Right atrium auricular region (tissue), 2 donors: ENCODE measurements at regions not wholly inside any gene's neighbourhood (a gene's known extent, or its start where the extent isn't known, plus 50 kb on each side); places are given as distances from the start of the nearest gene placed in this dataset.

Experiments
- DNase-seq: peaks from one replicate; pipeline ENCODE4 v3.0.0-alpha.2; 2019; ENCODE audit warnings: low spot score
- H3K27ac ChIP-seq, 2 donors: fragments of 200-600 bp; sonication (generic); 1 replicate in 1 of 2; 2 replicates in 1 of 2; pipeline ENCODE4 v1.5.1; 2016 to 2019
- H3K27me3 ChIP-seq, 2 donors: fragments of 200-600 bp; sonication (generic); one replicate each; pipeline versions ENCODE4 v1.5.1 to v1.6.0; 2017 to 2019
- H3K36me3 ChIP-seq: fragments of 200-600 bp; sonication (generic); one replicate; pipeline ENCODE4 v1.5.1; 2016
- H3K4me1 ChIP-seq, 2 donors: fragments of 200-600 bp; sonication (generic); one replicate each; pipeline versions ENCODE4 v1.5.1 to v1.6.0; 2017 to 2019
- H3K4me3 ChIP-seq, 2 donors: fragments of 200-600 bp; sonication (generic); 1 replicate in 1 of 2; 2 replicates in 1 of 2; pipeline ENCODE4 v1.5.1; 2017 to 2019; ENCODE audit warnings: mild to moderate bottlenecking in 1 of 2, moderate library complexity in 1 of 2
- H3K9me3 ChIP-seq, 2 donors: fragments of 200-600 bp; sonication (generic); one replicate each; pipeline ENCODE4 v1.5.1; 2019
- CTCF ChIP-seq, 2 donors: fragments of 200-600 bp; sonication (generic); IDR thresholded peaks; one replicate each; pipeline ENCODE4 v1.5.1; 2019; ENCODE audit warnings: antibody characterized with exemption in 2 of 2

DNA sequence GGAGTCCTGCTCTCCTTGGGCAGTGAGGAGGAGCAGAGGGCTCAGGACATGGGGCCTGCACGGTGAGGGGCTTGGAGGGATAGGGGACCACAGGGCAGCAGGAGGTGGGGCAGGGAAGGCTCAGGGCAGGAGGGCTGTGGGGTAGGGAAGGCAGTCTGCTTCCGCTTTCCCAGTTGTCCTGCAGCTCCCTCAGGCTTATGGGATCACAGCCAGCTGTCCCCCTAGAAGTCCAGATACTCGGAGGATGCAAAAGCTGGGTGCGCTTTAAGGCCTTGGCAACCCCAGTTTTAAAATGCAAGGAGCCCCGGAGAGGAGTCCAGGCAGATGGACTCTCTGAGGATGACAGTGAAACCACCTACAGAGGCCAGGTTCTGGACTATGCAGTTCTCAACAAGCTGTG, 299.1 kb upstream of the FOXF1 start:
- TF ChIP-seq CTCF (IDR thresholded peaks at IDR 0.05), result no peak
- no peaks in the 10 kb centered on the region for H3K36me3 ChIP-seq
- no peaks in the 10 kb centered on the region for H3K9me3 ChIP-seq
- no peak overlapping the region for H3K27ac ChIP-seq
- no peak overlapping the region for H3K4me3 ChIP-seq
- DNase-seq, result no peak
- H3K27me3 ChIP-seq, result no peaks in the 10 kb centered on the region
- no peaks in the 10 kb centered on the region for H3K4me1 ChIP-seq

- Histone ChIP-seq H3K4me1 (no peaks in the 10 kb centered on the region), H3K9me3 (no peaks in the 10 kb centered on the region), H3K27me3 (no peaks in the 10 kb centered on the region), H3K27ac (no peak overlapping the region), H3K4me3 (no peak overlapping the region), H3K36me3 (no peaks in the 10 kb centered on the region)
- DNase-seq, result no peak
- TF ChIP-seq CTCF (IDR thresholded peaks at IDR 0.05), result no peak
Observed at GRCh38 chr16:86211800-86212199, 298.5 kb upstream of the FOXF1 start.

DNA sequence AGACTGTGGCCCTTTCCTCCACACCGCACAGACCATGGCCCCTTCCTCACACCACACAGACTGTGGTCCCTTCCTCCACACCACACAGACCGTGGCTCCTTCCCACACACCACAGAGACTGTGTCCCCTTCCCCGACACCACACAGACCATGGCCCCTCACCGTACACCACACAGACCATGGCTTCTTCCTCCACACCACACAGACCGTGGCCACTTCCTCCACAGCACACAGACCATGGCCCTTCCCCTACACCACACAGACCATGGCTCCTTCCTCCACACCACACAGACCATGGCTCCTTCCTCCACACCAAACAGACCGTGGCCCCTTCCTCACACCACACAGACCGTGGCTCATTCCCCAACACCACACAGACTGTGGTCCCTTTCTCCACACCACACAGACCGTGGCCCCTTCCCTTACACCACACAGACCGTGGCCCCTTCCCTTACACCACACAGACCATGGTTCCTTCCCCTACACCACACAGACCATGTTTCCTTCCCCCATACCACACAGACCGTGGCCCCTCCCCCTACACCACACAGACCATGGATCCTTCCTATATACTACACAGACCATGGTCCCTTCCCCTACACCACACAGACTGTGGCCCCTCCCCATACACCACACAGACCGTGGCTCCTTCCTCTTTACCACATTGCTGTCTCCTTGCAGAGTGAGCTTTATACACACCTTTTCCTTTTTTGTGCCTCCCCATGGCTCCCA, 297.5 kb upstream of the FOXF1 start:
- TF ChIP-seq CTCF (IDR thresholded peaks at IDR 0.05), result no peak
- Histone ChIP-seq H3K27ac (no peak overlapping the region), H3K9me3 (no peaks in the 10 kb centered on the region), H3K36me3 (no peaks in the 10 kb centered on the region), H3K4me3 (no peak overlapping the region), H3K27me3 (no peaks in the 10 kb centered on the region), H3K4me1 (no peaks in the 10 kb centered on the region)
- DNase-seq, result no peak

GRCh38 chr16:86213437-86214205, 296.7 kb upstream of the FOXF1 start:
- Histone ChIP-seq H3K9me3 (no peaks in the 10 kb centered on the region), H3K4me1 (no peaks in the 10 kb centered on the region), H3K27ac (no peak overlapping the region), H3K4me3 (no peak overlapping the region), H3K27me3 (no peaks in the 10 kb centered on the region), H3K36me3 (no peaks in the 10 kb centered on the region)
- no peak for TF ChIP-seq CTCF (IDR thresholded peaks at IDR 0.05)
- no peak for DNase-seq

GRCh38 chr16:86214326-86215232, 295.7 kb upstream of the FOXF1 start:
- TF ChIP-seq CTCF (IDR thresholded peaks at IDR 0.05), result no peak
- H3K4me3 ChIP-seq, result no peak overlapping the region
- no peak overlapping the region for H3K27ac ChIP-seq
- no peaks in the 10 kb centered on the region for H3K4me1 ChIP-seq
- no peaks in the 10 kb centered on the region for H3K27me3 ChIP-seq
- no peaks in the 10 kb centered on the region for H3K36me3 ChIP-seq
- DNase-seq, result no peak
- H3K9me3 ChIP-seq, result no peaks in the 10 kb centered on the region
